Neural progenitor cell (in vitro differentiated cells): ENCODE measurements at regions not wholly inside any gene's neighbourhood (a gene's known extent, or its start where the extent isn't known, plus 50 kb on each side); places are given as distances from the start of the nearest gene placed in this dataset.
"Not testable (repeated sequence)": the region's sequence is repeated elsewhere in the genome, so short reads cannot be mapped to it uniquely, and the experiment has no call there.

Experiments used
- DNase-seq: peaks from one replicate; pipeline ENCODE4 v3.0.0-alpha.2; 2016; ENCODE audit warnings: low spot score
- H2AFZ ChIP-seq: fragments of 200-600 bp; sonication (generic); replicated peaks from 2 replicates; pipeline ENCODE4 v1.6.1; 2016; ENCODE audit warnings: antibody characterized with exemption
- H3F3A ChIP-seq: fragments of 200-600 bp; sonication (generic); 2 replicates; pipeline ENCODE4 v1.6.1; 2016; ENCODE audit warnings: antibody characterized with exemption, low read depth
- H3K27ac ChIP-seq: fragments of 200-600 bp; sonication (generic); 2 replicates; pipeline ENCODE4 v1.5.1; 2016; ENCODE audit warnings: mild to moderate bottlenecking
- H3K27me3 ChIP-seq: fragments of 200-600 bp; sonication (generic); 2 replicates; pipeline ENCODE4 v1.6.1; 2016; ENCODE audit warnings: mild to moderate bottlenecking, moderate library complexity
- H3K36me3 ChIP-seq: fragments of 200-600 bp; sonication (generic); 2 replicates; pipeline ENCODE4 v1.5.1; 2016
- H3K4me1 ChIP-seq: fragments of 200-600 bp; sonication (generic); 2 replicates; pipeline ENCODE4 v1.6.1; 2016; ENCODE audit warnings: mixed run types
- H3K4me2 ChIP-seq: fragments of 200-600 bp; sonication (generic); 2 replicates; pipeline ENCODE4 v1.6.1; 2016
- H3K4me3 ChIP-seq: fragments of 200-600 bp; sonication (generic); 2 replicates; pipeline ENCODE4 v1.5.1; 2016
- H3K79me2 ChIP-seq: fragments of 200-600 bp; sonication (generic); 2 replicates; pipeline ENCODE4 v1.6.1; 2016; ENCODE audit warnings: low read depth
- H3K9ac ChIP-seq: fragments of 200-600 bp; sonication (generic); 2 replicates; pipeline ENCODE4 v1.6.1; 2016
- H3K9me3 ChIP-seq: fragments of 200-600 bp; sonication (generic); 2 replicates; pipeline ENCODE4 v1.5.1; 2016; ENCODE audit warnings: low read depth
- H4K20me1 ChIP-seq: fragments of 200-600 bp; sonication (generic); 2 replicates; pipeline ENCODE4 v1.6.1; 2016; ENCODE audit warnings: low read depth
- H3K27ac Mint-ChIP-seq: 3 replicates; pipeline ENCODE4 v1.8.0; 2021; ENCODE audit warnings: mixed read lengths
- H3K27me3 Mint-ChIP-seq: 2 replicates; pipeline ENCODE4 v1.8.0; 2022; ENCODE audit warnings: low read depth, mild to moderate bottlenecking, inconsistent platforms, moderate library complexity, mixed read lengths; ENCODE audit not compliant: insufficient read depth
- H3K36me3 Mint-ChIP-seq: 3 replicates; pipeline ENCODE4 v1.8.0; 2021; ENCODE audit warnings: mixed read lengths
- H3K4me1 Mint-ChIP-seq: 3 replicates; pipeline ENCODE4 v1.8.0; 2021; ENCODE audit warnings: mixed read lengths
- H3K4me3 Mint-ChIP-seq: 3 replicates; pipeline ENCODE4 v1.8.0; 2021; ENCODE audit warnings: mild to moderate bottlenecking, moderate library complexity, mixed read lengths
- H3K9me3 Mint-ChIP-seq: 3 replicates; pipeline ENCODE4 v1.8.0; 2020; ENCODE audit warnings: mixed read lengths
- EZH2 ChIP-seq: fragments of 200-600 bp; sonication (generic); IDR thresholded peaks from 2 replicates; pipeline ENCODE4 v1.6.1; 2017; ENCODE audit warnings: antibody characterized with exemption, mild to moderate bottlenecking, moderate library complexity
- EZH2phosphoT487 ChIP-seq: fragments of 200-600 bp; sonication (generic); IDR thresholded peaks from 2 replicates; pipeline ENCODE4 v1.6.1; 2017; ENCODE audit warnings: antibody characterized with exemption
- TF ChIP-seq, protein P1 (sequence below): fragments of 200-600 bp; sonication (generic); IDR thresholded peaks from 2 replicates; pipeline ENCODE4 v1.5.1; 2017; ENCODE audit warnings: antibody characterized with exemption, mild to moderate bottlenecking

DNA sequence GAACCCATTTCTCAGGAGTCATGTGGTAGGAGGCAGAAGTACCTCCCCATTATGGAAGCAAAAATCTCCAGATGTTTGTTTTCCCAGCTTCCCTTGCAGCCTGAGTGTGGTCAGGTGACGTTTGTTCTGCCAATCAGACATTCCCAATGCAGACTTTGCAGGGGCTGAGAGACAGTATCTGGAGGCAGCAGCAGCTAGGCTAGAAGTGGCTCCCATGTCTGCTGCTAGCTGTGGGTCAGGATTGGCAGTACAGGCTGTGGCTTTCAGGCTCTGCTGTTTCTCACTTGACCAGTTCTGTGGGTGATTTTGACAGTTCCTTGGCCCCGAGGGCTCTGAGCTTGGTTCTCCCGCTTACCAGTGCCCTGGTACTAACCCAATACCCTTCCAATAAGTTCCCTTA, 58.6 kb upstream of the NBPF3 start:
- no peaks in the 10 kb centered on the region for H3F3A ChIP-seq
- H3K27me3 Mint-ChIP-seq: no peaks in the 10 kb centered on the region
- H4K20me1 ChIP-seq: no peaks in the 10 kb centered on the region
- H3K4me3 ChIP-seq: no peak overlapping the region
- no peaks in the 10 kb centered on the region for H3K79me2 ChIP-seq
- no peak overlapping the region for H3K27ac ChIP-seq
- H3K36me3 Mint-ChIP-seq: no peaks in the 10 kb centered on the region
- no peak overlapping the region for H3K4me3 Mint-ChIP-seq
- no peak for TF ChIP-seq EZH2phosphoT487
- TF ChIP-seq EZH2: no peak
- TF ChIP-seq, protein P1, sequence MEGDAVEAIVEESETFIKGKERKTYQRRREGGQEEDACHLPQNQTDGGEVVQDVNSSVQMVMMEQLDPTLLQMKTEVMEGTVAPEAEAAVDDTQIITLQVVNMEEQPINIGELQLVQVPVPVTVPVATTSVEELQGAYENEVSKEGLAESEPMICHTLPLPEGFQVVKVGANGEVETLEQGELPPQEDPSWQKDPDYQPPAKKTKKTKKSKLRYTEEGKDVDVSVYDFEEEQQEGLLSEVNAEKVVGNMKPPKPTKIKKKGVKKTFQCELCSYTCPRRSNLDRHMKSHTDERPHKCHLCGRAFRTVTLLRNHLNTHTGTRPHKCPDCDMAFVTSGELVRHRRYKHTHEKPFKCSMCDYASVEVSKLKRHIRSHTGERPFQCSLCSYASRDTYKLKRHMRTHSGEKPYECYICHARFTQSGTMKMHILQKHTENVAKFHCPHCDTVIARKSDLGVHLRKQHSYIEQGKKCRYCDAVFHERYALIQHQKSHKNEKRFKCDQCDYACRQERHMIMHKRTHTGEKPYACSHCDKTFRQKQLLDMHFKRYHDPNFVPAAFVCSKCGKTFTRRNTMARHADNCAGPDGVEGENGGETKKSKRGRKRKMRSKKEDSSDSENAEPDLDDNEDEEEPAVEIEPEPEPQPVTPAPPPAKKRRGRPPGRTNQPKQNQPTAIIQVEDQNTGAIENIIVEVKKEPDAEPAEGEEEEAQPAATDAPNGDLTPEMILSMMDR: no peak
- H3K27ac Mint-ChIP-seq: no peak overlapping the region
- H3K4me1 ChIP-seq: no peaks in the 10 kb centered on the region
- no peak overlapping the region for H3K9ac ChIP-seq
- H3K9me3 Mint-ChIP-seq: peaks cover 16% of the 10 kb centered on the region
- no peak overlapping the region for H2AFZ ChIP-seq
- H3K4me2 ChIP-seq: no peak overlapping the region
- H3K4me1 Mint-ChIP-seq: peaks cover 3% of the 10 kb centered on the region
- no peak for DNase-seq
- H3K9me3 ChIP-seq: no peaks in the 10 kb centered on the region
- no peaks in the 10 kb centered on the region for H3K27me3 ChIP-seq
- H3K36me3 ChIP-seq: no peaks in the 10 kb centered on the region

DNA sequence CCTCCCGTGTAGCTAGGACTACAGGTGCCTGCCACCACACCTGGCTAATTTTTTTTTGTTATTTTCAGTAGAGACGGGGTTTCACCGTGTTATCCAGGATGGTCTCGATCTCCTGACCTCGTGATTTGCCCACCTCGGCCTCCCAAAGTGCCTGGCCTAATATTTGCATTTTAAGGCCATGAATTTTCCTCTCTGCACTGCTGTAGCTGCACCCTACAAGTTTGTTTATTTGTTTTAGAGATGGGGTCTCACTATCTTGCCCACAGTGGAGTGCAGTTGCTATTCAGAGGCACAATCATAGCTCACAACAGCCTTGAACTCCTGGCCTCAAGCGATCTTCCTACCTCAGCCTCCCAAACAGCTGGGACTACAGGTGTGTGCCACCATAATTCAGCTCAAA, 59.8 kb upstream of the NBPF3 start:
- H2AFZ ChIP-seq, H3K4me1 ChIP-seq, H3K79me2 ChIP-seq, H3F3A ChIP-seq, H3K27me3 ChIP-seq, H3K27ac Mint-ChIP-seq, H3K9me3 ChIP-seq, H3K4me3 Mint-ChIP-seq, H3K36me3 Mint-ChIP-seq, H3K4me1 Mint-ChIP-seq, DNase-seq, H4K20me1 ChIP-seq, H3K9ac ChIP-seq, H3K4me3 ChIP-seq, H3K27me3 Mint-ChIP-seq, H3K36me3 ChIP-seq, H3K27ac ChIP-seq, H3K4me2 ChIP-seq: not testable (repeated sequence)
- H3K9me3 Mint-ChIP-seq: peaks cover 15% of the 10 kb centered on the region

DNA sequence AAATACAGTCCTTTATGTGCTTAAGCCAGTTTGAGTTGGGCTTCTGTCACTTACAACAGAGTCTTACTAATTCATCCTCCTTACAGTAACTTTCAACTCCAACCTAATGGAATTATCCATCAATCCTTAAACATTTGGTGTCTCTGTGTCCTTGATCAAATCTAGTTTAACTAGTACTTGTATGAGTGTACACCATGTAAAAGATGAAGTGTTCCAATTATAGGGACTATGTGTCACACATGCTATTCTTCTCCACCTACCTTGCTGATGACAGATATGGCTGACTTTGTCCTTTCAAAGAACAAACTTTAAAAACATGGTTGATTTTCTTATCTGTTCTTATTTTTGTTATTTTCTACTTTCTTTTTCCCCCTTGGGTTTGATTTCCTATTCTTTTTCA, 60.4 kb upstream of the NBPF3 start:
- H3K4me2 ChIP-seq: no peak overlapping the region
- Mint-ChIP-seq H3K4me1 (peaks cover 3% of the 10 kb centered on the region), H3K27ac (no peak overlapping the region), H3K4me3 (no peak overlapping the region), H3K36me3 (no peaks in the 10 kb centered on the region), H3K27me3 (no peaks in the 10 kb centered on the region), H3K9me3 (peaks cover 15% of the 10 kb centered on the region)
- H3K9me3 ChIP-seq: no peaks in the 10 kb centered on the region
- H2AFZ ChIP-seq: no peak overlapping the region
- H3K4me1 ChIP-seq: no peaks in the 10 kb centered on the region
- no peaks in the 10 kb centered on the region for H4K20me1 ChIP-seq
- H3K27ac ChIP-seq: no peak overlapping the region
- no peak for TF ChIP-seq EZH2phosphoT487
- no peak for TF ChIP-seq EZH2
- TF ChIP-seq, protein P1: no peak
- no peak overlapping the region for H3K4me3 ChIP-seq
- DNase-seq: no peak
- no peaks in the 10 kb centered on the region for H3K27me3 ChIP-seq
- no peaks in the 10 kb centered on the region for H3K36me3 ChIP-seq
- no peak overlapping the region for H3K9ac ChIP-seq
- no peaks in the 10 kb centered on the region for H3F3A ChIP-seq
- no peaks in the 10 kb centered on the region for H3K79me2 ChIP-seq

DNA sequence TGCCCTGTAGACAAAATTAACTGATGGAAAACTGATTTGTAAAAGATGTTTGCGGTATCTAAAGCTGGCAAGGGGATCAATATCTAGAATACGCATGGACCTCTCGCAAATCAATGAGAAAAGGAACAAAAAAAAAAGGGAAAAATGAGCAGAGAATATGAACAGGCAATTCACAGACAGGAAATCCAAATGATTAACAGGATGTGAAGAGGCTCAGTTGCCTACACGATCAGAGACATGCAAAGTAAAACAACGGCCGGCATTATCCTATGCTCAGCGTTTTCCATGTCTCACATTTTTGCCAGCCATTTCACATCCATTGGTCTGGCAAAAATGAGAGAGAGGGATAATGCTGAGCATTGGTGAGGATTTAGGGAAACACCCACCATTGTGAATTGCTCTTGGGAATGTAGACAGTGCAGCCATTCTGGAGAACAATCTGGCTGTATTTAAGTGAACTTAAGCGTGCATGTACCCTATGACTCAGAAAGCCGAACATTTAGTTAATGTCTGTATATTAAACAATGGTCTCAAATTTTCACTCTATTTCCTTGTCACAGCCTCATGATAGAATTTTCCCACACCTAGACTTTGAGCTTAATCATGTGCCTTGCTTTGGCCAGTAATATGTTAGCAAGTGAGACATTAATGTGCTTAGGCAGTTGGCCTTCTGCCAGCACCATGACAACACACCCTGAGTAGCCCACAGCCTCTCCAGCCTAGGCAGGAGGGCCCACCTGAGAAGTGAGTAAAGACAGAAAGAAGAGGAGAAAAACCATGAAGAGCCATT, 61.0 kb upstream of the NBPF3 start:
- Mint-ChIP-seq H3K36me3 (no peaks in the 10 kb centered on the region), H3K27me3 (no peaks in the 10 kb centered on the region), H3K9me3 (peaks cover 15% of the 10 kb centered on the region), H3K4me3 (no peak overlapping the region), H3K27ac (no peak overlapping the region), H3K4me1 (peaks cover 3% of the 10 kb centered on the region)
- Histone ChIP-seq H3K9me3 (no peaks in the 10 kb centered on the region), H3K27ac (no peak overlapping the region), H3K4me1 (no peaks in the 10 kb centered on the region), H4K20me1 (no peaks in the 10 kb centered on the region), H3K36me3 (no peaks in the 10 kb centered on the region), H3K9ac (no peak overlapping the region), H2AFZ (no peak overlapping the region), H3F3A (no peaks in the 10 kb centered on the region), H3K27me3 (no peaks in the 10 kb centered on the region), H3K4me2 (no peak overlapping the region), H3K4me3 (no peak overlapping the region), H3K79me2 (no peaks in the 10 kb centered on the region)
- no peak for DNase-seq
- TF ChIP-seq, protein P1: no peak
- TF ChIP-seq EZH2 (no peak), EZH2phosphoT487 (no peak)
